PFSK-1 (cell line): ENCODE measurements at regions not wholly inside any gene's neighbourhood (a gene's known extent, or its start where the extent isn't known, plus 50 kb on each side); places are given as distances from the start of the nearest gene placed in this dataset.

Source experiments
- POLR2AphosphoS5 ChIP-seq: IDR thresholded peaks from 2 replicates; pipeline ENCODE4 v1.6.1; 2012; ENCODE audit warnings: low read depth, mild to moderate bottlenecking, control low read depth, low read length, moderate library complexity
- TAF1 ChIP-seq: IDR thresholded peaks from 2 replicates; pipeline ENCODE4 v1.6.1; 2012; ENCODE audit warnings: low read length, control low read depth, borderline replicate concordance; ENCODE audit not compliant: insufficient read depth
- TF ChIP-seq, protein P1 (sequence below), 2 experiments: IDR thresholded peaks; 2 replicates each; pipeline versions ENCODE4 v1.6.1 to v1.8.0; 2011 to 2012; ENCODE audit warnings: low read depth in 2 of 2, low read length in 2 of 2, control low read depth in 1 of 2, inconsistent platforms in 1 of 2, mild to moderate bottlenecking in 1 of 2, moderate library complexity in 1 of 2; ENCODE audit not compliant: insufficient read depth in 1 of 2

DNA sequence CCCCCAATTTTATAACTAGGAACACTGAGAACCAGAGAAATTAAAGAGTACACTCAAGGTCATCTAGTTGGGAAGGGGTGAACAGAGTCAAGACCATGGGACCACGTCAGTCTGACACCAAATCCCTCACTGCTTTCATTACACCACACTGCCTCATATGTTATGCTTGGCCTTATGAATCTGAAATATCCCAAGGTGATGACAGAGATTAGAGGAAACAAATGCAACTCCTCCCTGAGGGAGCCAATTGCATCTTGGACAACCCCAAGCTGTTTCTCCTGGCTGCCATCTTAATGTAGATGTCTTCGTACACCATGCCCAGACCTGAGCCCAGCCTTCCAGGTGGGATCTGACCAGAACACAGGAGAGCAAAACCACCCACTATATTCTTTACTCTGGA lies 60.6 kb upstream of the ABCA1 start:
- TF ChIP-seq POLR2AphosphoS5, result no peak
- no peak for TF ChIP-seq TAF1
- TF ChIP-seq, protein P1, sequence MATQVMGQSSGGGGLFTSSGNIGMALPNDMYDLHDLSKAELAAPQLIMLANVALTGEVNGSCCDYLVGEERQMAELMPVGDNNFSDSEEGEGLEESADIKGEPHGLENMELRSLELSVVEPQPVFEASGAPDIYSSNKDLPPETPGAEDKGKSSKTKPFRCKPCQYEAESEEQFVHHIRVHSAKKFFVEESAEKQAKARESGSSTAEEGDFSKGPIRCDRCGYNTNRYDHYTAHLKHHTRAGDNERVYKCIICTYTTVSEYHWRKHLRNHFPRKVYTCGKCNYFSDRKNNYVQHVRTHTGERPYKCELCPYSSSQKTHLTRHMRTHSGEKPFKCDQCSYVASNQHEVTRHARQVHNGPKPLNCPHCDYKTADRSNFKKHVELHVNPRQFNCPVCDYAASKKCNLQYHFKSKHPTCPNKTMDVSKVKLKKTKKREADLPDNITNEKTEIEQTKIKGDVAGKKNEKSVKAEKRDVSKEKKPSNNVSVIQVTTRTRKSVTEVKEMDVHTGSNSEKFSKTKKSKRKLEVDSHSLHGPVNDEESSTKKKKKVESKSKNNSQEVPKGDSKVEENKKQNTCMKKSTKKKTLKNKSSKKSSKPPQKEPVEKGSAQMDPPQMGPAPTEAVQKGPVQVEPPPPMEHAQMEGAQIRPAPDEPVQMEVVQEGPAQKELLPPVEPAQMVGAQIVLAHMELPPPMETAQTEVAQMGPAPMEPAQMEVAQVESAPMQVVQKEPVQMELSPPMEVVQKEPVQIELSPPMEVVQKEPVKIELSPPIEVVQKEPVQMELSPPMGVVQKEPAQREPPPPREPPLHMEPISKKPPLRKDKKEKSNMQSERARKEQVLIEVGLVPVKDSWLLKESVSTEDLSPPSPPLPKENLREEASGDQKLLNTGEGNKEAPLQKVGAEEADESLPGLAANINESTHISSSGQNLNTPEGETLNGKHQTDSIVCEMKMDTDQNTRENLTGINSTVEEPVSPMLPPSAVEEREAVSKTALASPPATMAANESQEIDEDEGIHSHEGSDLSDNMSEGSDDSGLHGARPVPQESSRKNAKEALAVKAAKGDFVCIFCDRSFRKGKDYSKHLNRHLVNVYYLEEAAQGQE (IDR thresholded peaks at IDR 0.05; ENCODE audit: insufficient read depth in 1 of 2, low read depth in 2 of 2, low read length in 2 of 2), result no peak
